Muscle layer of duodenum (tissue), 2 donors: ENCODE measurements at regions not wholly inside any gene's neighbourhood (a gene's known extent, or its start where the extent isn't known, plus 50 kb on each side); places are given as distances from the start of the nearest gene placed in this dataset.
"Not testable (repeated sequence)": the region's sequence is repeated elsewhere in the genome, so short reads cannot be mapped to it uniquely, and the experiment has no call there.

ENCODE experiments used
- H3K27ac ChIP-seq: one replicate; pipeline ENCODE4 v1.7.0; 2013; ENCODE audit warnings: mild to moderate bottlenecking, low read length
- H3K27me3 ChIP-seq: one replicate; pipeline ENCODE4 v1.7.0; 2013; ENCODE audit warnings: low read depth, mild to moderate bottlenecking, control low read depth, low read length
- H3K36me3 ChIP-seq, 2 donors: one replicate each; pipeline ENCODE4 v1.7.0; 2013; ENCODE audit warnings: low read length in 2 of 2, control low read depth in 1 of 2, mild to moderate bottlenecking in 1 of 2; ENCODE audit not compliant: insufficient read depth in 2 of 2, control insufficient read depth in 1 of 2
- H3K4me1 ChIP-seq, 2 donors: one replicate each; pipeline ENCODE4 v1.7.0; 2013; ENCODE audit warnings: low read length in 2 of 2, mild to moderate bottlenecking in 2 of 2, control low read depth in 1 of 2, moderate library complexity in 1 of 2; ENCODE audit not compliant: insufficient read depth in 2 of 2, control insufficient read depth in 1 of 2
- H3K4me3 ChIP-seq, 2 donors: one replicate each; pipeline ENCODE4 v1.7.0; 2013; ENCODE audit warnings: low read length in 2 of 2, low read depth in 1 of 2, mild to moderate bottlenecking in 1 of 2
- H3K9me3 ChIP-seq, 2 donors: one replicate each; pipeline ENCODE4 v1.7.0; 2013; ENCODE audit warnings: low read length in 2 of 2, control low read depth in 1 of 2, mild to moderate bottlenecking in 1 of 2; ENCODE audit not compliant: control insufficient read depth in 1 of 2
- donor health status: healthy.

GRCh38 chr9:84054341-84055010 is 73.9 kb downstream of the RMI1 start:
- Histone ChIP-seq H3K27me3 (no peaks in the 10 kb centered on the region), H3K9me3 (no peaks in the 10 kb centered on the region), H3K36me3 (no peaks in the 10 kb centered on the region), H3K27ac (no peak overlapping the region), H3K4me1 (no peaks in the 10 kb centered on the region), H3K4me3 (no peak overlapping the region)

- no peaks in the 10 kb centered on the region for H3K36me3 ChIP-seq
- H3K4me1 ChIP-seq, result no peaks in the 10 kb centered on the region
- no peak overlapping the region for H3K27ac ChIP-seq
- no peak overlapping the region for H3K4me3 ChIP-seq
- no peaks in the 10 kb centered on the region for H3K27me3 ChIP-seq
- H3K9me3 ChIP-seq, result no peaks in the 10 kb centered on the region
Measured at GRCh38 chr9:84057662-84058061, 77.1 kb downstream of the RMI1 start.

GRCh38 chr9:84059936-84060335 is 79.3 kb downstream of the RMI1 start:
- Histone ChIP-seq H3K4me3 (no peak overlapping the region), H3K27ac (no peak overlapping the region), H3K36me3 (no peaks in the 10 kb centered on the region), H3K9me3 (no peaks in the 10 kb centered on the region), H3K4me1 (no peaks in the 10 kb centered on the region), H3K27me3 (no peaks in the 10 kb centered on the region)

- Histone ChIP-seq H3K4me3 (no peak overlapping the region), H3K27me3 (no peaks in the 10 kb centered on the region), H3K27ac (no peak overlapping the region), H3K9me3 (no peaks in the 10 kb centered on the region), H3K36me3 (no peaks in the 10 kb centered on the region), H3K4me1 (no peaks in the 10 kb centered on the region)
Measured at GRCh38 chr9:84061613-84062193, 81.1 kb downstream of the RMI1 start.

DNA sequence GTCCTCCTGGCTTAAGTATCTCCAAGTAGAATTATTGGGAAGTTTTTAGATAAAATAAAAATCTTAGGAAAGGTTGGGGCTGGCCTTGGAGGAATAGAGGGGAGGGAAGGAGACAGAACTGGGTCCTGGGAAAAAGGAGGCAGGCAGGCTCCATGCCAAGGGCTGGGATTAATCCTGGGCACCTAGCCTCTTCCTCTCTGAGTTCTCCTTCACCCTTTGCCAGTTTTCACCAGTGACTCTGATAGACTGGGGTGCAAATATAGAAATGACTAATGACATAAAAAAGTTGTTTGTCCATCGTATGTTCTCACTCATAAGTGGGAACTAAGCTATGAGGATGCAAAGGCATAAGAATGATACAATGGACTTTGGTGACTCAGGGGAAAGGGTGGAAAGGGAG is 81.9 kb downstream of the RMI1 start:
- Histone ChIP-seq H3K4me3 (no peak overlapping the region), H3K36me3 (no peaks in the 10 kb centered on the region), H3K27me3 (no peaks in the 10 kb centered on the region), H3K27ac (no peak overlapping the region), H3K9me3 (no peaks in the 10 kb centered on the region), H3K4me1 (no peaks in the 10 kb centered on the region)

GRCh38 chr9:84067821-84068220 is 87.2 kb downstream of the RMI1 start:
- Histone ChIP-seq H3K27ac (no peak overlapping the region), H3K4me3 (no peak overlapping the region), H3K27me3 (no peaks in the 10 kb centered on the region), H3K9me3 (no peaks in the 10 kb centered on the region), H3K4me1 (no peaks in the 10 kb centered on the region), H3K36me3 (no peaks in the 10 kb centered on the region)

DNA sequence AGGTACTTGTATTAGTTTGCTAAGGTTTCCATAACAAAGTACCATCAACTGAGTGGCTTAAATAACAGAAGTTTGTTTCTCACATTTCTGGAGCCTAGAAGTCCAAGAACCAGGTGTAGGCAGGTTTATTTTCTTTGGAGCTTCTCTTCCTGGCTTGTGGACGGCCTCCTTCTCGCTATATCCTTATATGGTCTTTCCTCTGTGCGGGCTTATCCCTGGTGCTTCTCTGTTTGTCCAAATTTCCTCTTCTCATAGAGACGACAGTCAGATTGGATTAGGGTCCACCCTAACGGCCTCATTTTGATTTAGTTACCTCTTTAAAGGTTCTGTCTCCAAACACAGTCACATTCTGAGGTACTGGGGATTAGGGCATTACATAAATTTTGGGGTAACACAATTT is 88.3 kb downstream of the RMI1 start:
- H3K4me3 ChIP-seq, result no peak overlapping the region
- H3K36me3 ChIP-seq, result no peaks in the 10 kb centered on the region
- H3K27me3 ChIP-seq, result no peaks in the 10 kb centered on the region
- no peak overlapping the region for H3K27ac ChIP-seq
- H3K9me3 ChIP-seq, result no peaks in the 10 kb centered on the region
- H3K4me1 ChIP-seq, result no peaks in the 10 kb centered on the region

DNA sequence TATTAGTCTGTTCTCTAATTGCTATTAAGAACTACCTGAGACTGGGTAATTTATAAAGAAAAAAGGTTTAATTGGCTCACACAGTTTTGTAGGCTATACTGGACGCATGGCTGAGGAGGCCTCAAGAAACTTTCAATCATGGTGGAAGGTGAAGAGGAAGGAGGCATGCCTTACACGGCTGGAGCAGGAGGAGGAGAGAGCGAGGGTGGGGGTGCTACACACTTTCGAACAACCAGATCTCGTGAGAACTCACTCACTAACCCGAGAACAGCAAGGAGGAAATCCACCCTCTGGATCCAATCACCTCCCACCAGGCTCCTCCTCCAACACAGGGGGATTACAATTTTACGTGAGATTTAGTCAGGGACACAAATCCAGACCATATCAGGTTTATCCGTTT is 90.0 kb downstream of the RMI1 start:
- Histone ChIP-seq H3K27ac (no peak overlapping the region), H3K4me1 (no peaks in the 10 kb centered on the region)

GRCh38 chr9:84072621-84073180 is 92.1 kb downstream of the RMI1 start:
- Histone ChIP-seq H3K27me3 (no peaks in the 10 kb centered on the region), H3K9me3 (no peaks in the 10 kb centered on the region), H3K36me3 (no peaks in the 10 kb centered on the region), H3K27ac (no peak overlapping the region), H3K4me1 (no peaks in the 10 kb centered on the region), H3K4me3 (no peak overlapping the region)

More for the DNA sequence above, 90.0 kb downstream of the RMI1 start:
- Histone ChIP-seq H3K27me3 (no peaks in the 10 kb centered on the region), H3K4me3 (no peak overlapping the region), H3K36me3 (no peaks in the 10 kb centered on the region), H3K9me3 (no peaks in the 10 kb centered on the region)

- H3K4me3 ChIP-seq, result no peak overlapping the region
- H3K9me3 ChIP-seq, result no peaks in the 10 kb centered on the region
- H3K27ac ChIP-seq, result no peak overlapping the region
- H3K36me3 ChIP-seq, result no peaks in the 10 kb centered on the region
- no peaks in the 10 kb centered on the region for H3K27me3 ChIP-seq
- no peaks in the 10 kb centered on the region for H3K4me1 ChIP-seq
Measured at GRCh38 chr9:84075004-84075403, 94.4 kb downstream of the RMI1 start.

GRCh38 chr9:84076384-84076783 is 95.8 kb downstream of the RMI1 start:
- Histone ChIP-seq H3K4me1 (no peaks in the 10 kb centered on the region), H3K4me3 (no peak overlapping the region), H3K27me3 (no peaks in the 10 kb centered on the region), H3K27ac (no peak overlapping the region), H3K36me3 (no peaks in the 10 kb centered on the region), H3K9me3 (no peaks in the 10 kb centered on the region)

DNA sequence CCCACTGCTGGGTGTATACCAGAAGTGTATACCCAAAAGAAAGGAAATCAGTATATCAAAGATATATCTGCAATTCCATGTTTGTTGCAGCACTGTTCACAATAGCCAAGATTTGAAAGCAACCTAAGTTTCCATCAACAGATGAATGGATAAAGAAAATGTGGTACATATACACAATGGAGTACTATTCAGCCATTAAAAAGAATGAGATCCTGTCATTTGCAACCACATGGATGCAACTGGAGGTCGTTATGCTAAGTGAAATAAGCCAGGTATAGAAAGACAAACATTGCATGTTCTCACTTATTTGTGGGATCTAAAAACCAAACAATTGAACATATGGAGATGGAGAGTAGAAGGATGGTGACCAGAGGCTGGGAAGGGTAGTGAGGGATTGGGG is 97.2 kb downstream of the RMI1 start:
- H3K4me3 ChIP-seq, H3K27ac ChIP-seq, H3K9me3 ChIP-seq, H3K27me3 ChIP-seq, H3K4me1 ChIP-seq, H3K36me3 ChIP-seq: not testable (repeated sequence)
